IMR-90 (cell line): ENCODE measurements at regions not wholly inside any gene's neighbourhood (a gene's known extent, or its start where the extent isn't known, plus 50 kb on each side); places are given as distances from the start of the nearest gene placed in this dataset.

Source experiments
- ATAC-seq: fragments of 200-7000 bp; cut with Tn5 transposase; 2 replicates; pipeline ENCODE4 v1.9.1; 2020; ENCODE audit warnings: low read depth, mild to moderate bottlenecking, moderate library complexity
- BruUV-seq: library from RNA; stranded (reverse); fragments of 400-500 nt; replicated peaks from 2 replicates; lab custom pipeline; 2021; lab: Mats Ljungman, UMichigan
- CTCF ChIA-PET: fragments of 300-600 bp; formaldehyde crosslinking; extraction: SDS; loops from one replicate; lab custom pipeline; 2021; ENCODE audit warnings: antibody characterized with exemption; lab: Yijun Ruan, JAX
- POLR2A ChIA-PET: fragments of 300-600 bp; sonication (Branson Sonifier 250); formaldehyde crosslinking; loops from one replicate; lab custom pipeline; 2022; ENCODE audit warnings: antibody characterized with exemption; ENCODE audit not compliant: unreplicated experiment; lab: Charles Lee
- DNase-seq: peaks from one replicate; pipeline ENCODE4 v3.0.0; 2013
- H2AFZ ChIP-seq: replicated peaks from 2 replicates; pipeline ENCODE3; 2013; ENCODE audit warnings: low read length, mild to moderate bottlenecking; ENCODE audit not compliant: poor library complexity
- H2AK5ac ChIP-seq: 2 replicates; pipeline ENCODE4 v1.6.1; 2013; ENCODE audit warnings: low read depth, low read length, inconsistent platforms
- H2AK9ac ChIP-seq: replicated peaks from 2 replicates; pipeline ENCODE3; 2013; ENCODE audit warnings: mild to moderate bottlenecking, low read depth, low read length, moderate library complexity; ENCODE audit not compliant: poor library complexity
- H2BK120ac ChIP-seq: 2 replicates; pipeline ENCODE4 v1.6.1; 2013; ENCODE audit warnings: low read depth, low read length, inconsistent platforms
- H2BK15ac ChIP-seq: 3 replicates; pipeline ENCODE4 v1.6.1; 2013; ENCODE audit warnings: low read depth, low read length, inconsistent platforms
- H2BK20ac ChIP-seq: 2 replicates; pipeline ENCODE4 v1.6.1; 2013; ENCODE audit warnings: low read depth, mild to moderate bottlenecking, inconsistent platforms, low read length, moderate library complexity
- H2BK5ac ChIP-seq: 2 replicates; pipeline ENCODE4 v1.6.1; 2013; ENCODE audit warnings: mild to moderate bottlenecking, low read depth, low read length, inconsistent platforms; ENCODE audit not compliant: poor library complexity, severe bottlenecking
- H3K14ac ChIP-seq: replicated peaks from 2 replicates; pipeline ENCODE4 v1.6.1; 2013; ENCODE audit warnings: low read depth, low read length, inconsistent platforms
- H3K18ac ChIP-seq: 2 replicates; pipeline ENCODE4 v1.6.1; 2013; ENCODE audit warnings: low read depth, low read length, control low read depth
- H3K23ac ChIP-seq: 2 replicates; pipeline ENCODE4 v1.6.1; 2013; ENCODE audit warnings: low read depth, low read length, inconsistent platforms
- H3K27ac ChIP-seq: 2 replicates; pipeline ENCODE4 v1.5.1; 2013; ENCODE audit warnings: mild to moderate bottlenecking, control low read depth, low read length; ENCODE audit not compliant: insufficient read depth
- H3K27me3 ChIP-seq: 2 replicates; pipeline ENCODE4 v1.6.1; 2013; ENCODE audit warnings: low read length; ENCODE audit not compliant: control insufficient read depth, insufficient read depth
- H3K36me3 ChIP-seq: 2 replicates; pipeline ENCODE4 v1.6.1; 2013; ENCODE audit warnings: low read length, mixed read lengths; ENCODE audit not compliant: control insufficient read depth, insufficient read depth
- H3K4ac ChIP-seq: 2 replicates; pipeline ENCODE4 v1.6.1; 2013; ENCODE audit warnings: low read depth, low read length, inconsistent platforms
- H3K4me1 ChIP-seq: 2 replicates; pipeline ENCODE4 v1.6.1; 2013; ENCODE audit warnings: low read length, mixed read lengths; ENCODE audit not compliant: control insufficient read depth, insufficient read depth
- H3K4me2 ChIP-seq: 2 replicates; pipeline ENCODE4 v1.6.1; 2013; ENCODE audit warnings: low read depth, mild to moderate bottlenecking, control low read depth, low read length, moderate library complexity
- H3K4me3 ChIP-seq: 2 replicates; pipeline ENCODE4 v1.5.1; 2013; ENCODE audit warnings: low read depth, mild to moderate bottlenecking, control low read depth, low read length, moderate library complexity; ENCODE audit not compliant: insufficient read depth
- H3K56ac ChIP-seq: 2 replicates; pipeline ENCODE4 v1.6.1; 2013; ENCODE audit warnings: low read length, inconsistent platforms; ENCODE audit not compliant: insufficient read depth; ENCODE audit errors: extremely low read depth
- H3K79me1 ChIP-seq, 2 experiments: 2 replicates each; pipeline ENCODE4 v1.6.1; 2013; ENCODE audit warnings: low read length in 2 of 2, inconsistent platforms in 1 of 2, low read depth in 1 of 2
- H3K9ac ChIP-seq: 2 replicates; pipeline ENCODE4 v1.6.1; 2013; ENCODE audit warnings: low read depth, low read length, control low read depth
- H3K9me1 ChIP-seq: 2 replicates; pipeline ENCODE4 v1.6.1; 2013; ENCODE audit warnings: low read length, inconsistent platforms; ENCODE audit not compliant: insufficient read depth
- H3K9me3 ChIP-seq: 2 replicates; pipeline ENCODE4 v1.6.1; 2013; ENCODE audit warnings: low read length; ENCODE audit not compliant: control insufficient read depth, insufficient read depth
- H4K20me1 ChIP-seq: 2 replicates; pipeline ENCODE4 v1.6.1; 2013; ENCODE audit warnings: low read length, inconsistent platforms; ENCODE audit not compliant: insufficient read depth
- H4K5ac ChIP-seq: 2 replicates; pipeline ENCODE4 v1.6.1; 2013; ENCODE audit warnings: mild to moderate bottlenecking, low read depth, low read length, control low read depth
- H4K8ac ChIP-seq, 2 experiments: 2 replicates each; pipeline ENCODE4 v1.6.1; 2013; ENCODE audit warnings: low read depth in 2 of 2, low read length in 2 of 2, control low read depth in 1 of 2, inconsistent platforms in 1 of 2
- H4K91ac ChIP-seq: 2 replicates; pipeline ENCODE4 v1.6.1; 2013; ENCODE audit warnings: low read depth, low read length, inconsistent platforms; ENCODE audit not compliant: insufficient read depth
- BHLHE40 ChIP-seq: fragments of 150-350 bp; IDR thresholded peaks from 2 replicates; pipeline ENCODE4 v1.6.1; 2016; ENCODE audit warnings: mild to moderate bottlenecking, low read depth, low read length
- CEBPB ChIP-seq: IDR thresholded peaks from 2 replicates; pipeline ENCODE4 v1.6.1; 2012; ENCODE audit warnings: low read depth, low read length, improper control_type of control experiment
- CHD1 ChIP-seq: IDR thresholded peaks from 2 replicates; pipeline ENCODE4 v1.6.1; 2012; ENCODE audit warnings: low read depth, low read length, improper control_type of control experiment
- ELK1 ChIP-seq: fragments of 150-350 bp; IDR thresholded peaks from 2 replicates; pipeline ENCODE4 v1.6.1; 2016; ENCODE audit warnings: low read depth, mild to moderate bottlenecking, low read length, moderate library complexity, borderline replicate concordance
- FOS ChIP-seq: fragments of 150-350 bp; IDR thresholded peaks from 2 replicates; pipeline ENCODE4 v1.6.1; 2016; ENCODE audit warnings: low read depth, low read length
- MAZ ChIP-seq: IDR thresholded peaks from 2 replicates; pipeline ENCODE4 v1.6.1; 2012; ENCODE audit warnings: low read depth, mild to moderate bottlenecking, low read length, improper control_type of control experiment, moderate library complexity, borderline replicate concordance
- MXI1 ChIP-seq: IDR thresholded peaks from 2 replicates; pipeline ENCODE4 v1.6.1; 2012; ENCODE audit warnings: low read depth, mild to moderate bottlenecking, low read length, moderate library complexity, borderline replicate concordance
- NFE2L2 ChIP-seq: fragments of 150-350 bp; IDR thresholded peaks from 2 replicates; pipeline ENCODE4 v1.6.1; 2016; ENCODE audit warnings: low read depth, mild to moderate bottlenecking, low read length
- POLR2A ChIP-seq: IDR thresholded peaks from 2 replicates; pipeline ENCODE4 v1.6.1; 2012; ENCODE audit warnings: mild to moderate bottlenecking, low read depth, low read length
- RAD21 ChIP-seq: IDR thresholded peaks from 2 replicates; pipeline ENCODE4 v1.6.1; 2012; ENCODE audit warnings: low read length, improper control_type of control experiment
- RCOR1 ChIP-seq: IDR thresholded peaks from 2 replicates; pipeline ENCODE4 v1.6.1; 2012; ENCODE audit warnings: mild to moderate bottlenecking, low read length, improper control_type of control experiment; ENCODE audit not compliant: insufficient replicate concordance
- SMC3 ChIP-seq: fragments of 150-350 bp; IDR thresholded peaks from 2 replicates; pipeline ENCODE4 v1.6.1; 2016; ENCODE audit warnings: low read depth, mild to moderate bottlenecking, antibody characterized with exemption, low read length, moderate library complexity
- WGBS, 2 experiments: methylation state at CpG; one replicate each; pipeline versions ENCODE4 v1.1.5 to v1.1.7; 2013; ENCODE audit warnings: missing lambda C conversion rate in 2 of 2; ENCODE audit not compliant: insufficient read length in 1 of 2; ENCODE audit errors: extremely low coverage in 2 of 2; 5-methylcytosine and 5-hydroxymethylcytosine counted together
- dilution Hi-C: fragments of 300-500 bp; cut with HindIII; formaldehyde crosslinking; loops from one replicate; pipeline ENCODE4 v1.14.3; 2018; ENCODE audit warnings: low sequenced_read_pairs; ENCODE audit not compliant: unreplicated experiment
- in situ Hi-C: fragments of 300-500 bp; cut with MboI; formaldehyde crosslinking; loops from 3 replicates; pipeline ENCODE4 v1.14.3; 2019; ENCODE audit warnings: low sequenced_read_pairs, inconsistent platforms, mixed read lengths
- intact Hi-C: fragments of 100-400 bp; cut with micrococcal nuclease; formaldehyde crosslinking; loops from 2 replicates; pipeline ENCODE4 v1.10.0; 2022
- TF ChIP-seq, protein P1 (sequence below): conservative IDR thresholded peaks from 2 replicates; pipeline ENCODE4 v1.5.1; 2012; ENCODE audit warnings: mild to moderate bottlenecking, low read depth, low read length, improper control_type of control experiment

- intact Hi-C loops, result no loop called here
- Histone ChIP-seq H3K14ac (no peak overlapping the region), H3K79me1 (no peaks in the 10 kb centered on the region), H3K27me3 (peaks cover 5% of the 10 kb centered on the region; the same call in 1 of the 2 replicates), H3K23ac (no peak overlapping the region), H2AK9ac (no peak overlapping the region), H2BK20ac (no peak overlapping the region), H3K36me3 (no peaks in the 10 kb centered on the region), H3K27ac (no peak overlapping the region), H3K18ac (no peak overlapping the region), H2AFZ (no peak overlapping the region), H4K8ac (no peak overlapping the region), H2BK15ac (no peak overlapping the region), H3K9ac (no peak overlapping the region), H3K56ac (no peak overlapping the region), H2BK120ac (no peak overlapping the region), H2BK5ac (no peak overlapping the region), H2AK5ac (no peak overlapping the region), H3K9me1 (no peaks in the 10 kb centered on the region), H3K4ac (no peak overlapping the region), H4K91ac (no peak overlapping the region), H3K4me1 (no peaks in the 10 kb centered on the region), H3K9me3 (no peaks in the 10 kb centered on the region), H4K20me1 (peaks cover under 1% of the 10 kb centered on the region; the same call in 1 of the 2 replicates), H3K4me3 (no peak overlapping the region), H3K4me2 (no peak overlapping the region), H4K5ac (no peak overlapping the region)
- CTCF ChIA-PET, result interaction anchor here (0.6 kb wide), 1 partner anchor 91 kb away, joined by 3 read pairs; no protein-coding TSS in a partner anchor
- in situ Hi-C loops, result no loop called here
- ATAC-seq, result no peak
- no peak for DNase-seq
- WGBS, 2 experiments, result 72% methylated on average over 9 of the region's 20 CpGs; no CpG with 5 or more reads in 1 of the 2 experiments
- no peak for TF ChIP-seq MXI1
- no peak for TF ChIP-seq RCOR1
- no peak for TF ChIP-seq CEBPB
- TF ChIP-seq MAZ, result no peak
- no peak for TF ChIP-seq POLR2A
- TF ChIP-seq, protein P1, sequence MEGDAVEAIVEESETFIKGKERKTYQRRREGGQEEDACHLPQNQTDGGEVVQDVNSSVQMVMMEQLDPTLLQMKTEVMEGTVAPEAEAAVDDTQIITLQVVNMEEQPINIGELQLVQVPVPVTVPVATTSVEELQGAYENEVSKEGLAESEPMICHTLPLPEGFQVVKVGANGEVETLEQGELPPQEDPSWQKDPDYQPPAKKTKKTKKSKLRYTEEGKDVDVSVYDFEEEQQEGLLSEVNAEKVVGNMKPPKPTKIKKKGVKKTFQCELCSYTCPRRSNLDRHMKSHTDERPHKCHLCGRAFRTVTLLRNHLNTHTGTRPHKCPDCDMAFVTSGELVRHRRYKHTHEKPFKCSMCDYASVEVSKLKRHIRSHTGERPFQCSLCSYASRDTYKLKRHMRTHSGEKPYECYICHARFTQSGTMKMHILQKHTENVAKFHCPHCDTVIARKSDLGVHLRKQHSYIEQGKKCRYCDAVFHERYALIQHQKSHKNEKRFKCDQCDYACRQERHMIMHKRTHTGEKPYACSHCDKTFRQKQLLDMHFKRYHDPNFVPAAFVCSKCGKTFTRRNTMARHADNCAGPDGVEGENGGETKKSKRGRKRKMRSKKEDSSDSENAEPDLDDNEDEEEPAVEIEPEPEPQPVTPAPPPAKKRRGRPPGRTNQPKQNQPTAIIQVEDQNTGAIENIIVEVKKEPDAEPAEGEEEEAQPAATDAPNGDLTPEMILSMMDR, result no peak
- TF ChIP-seq RAD21, result no peak
- no peak for TF ChIP-seq CHD1
- TF ChIP-seq FOS, result no peak
- TF ChIP-seq NFE2L2, result no peak
- TF ChIP-seq BHLHE40, result no peak
- TF ChIP-seq ELK1, result no peak
- no peak for TF ChIP-seq SMC3
- no TSS peak for BruUV-seq
- POLR2A ChIA-PET, result interaction anchor here (0.6 kb wide), 1 partner anchor 8 kb away, joined by 7 read pairs; no protein-coding TSS in a partner anchor
- dilution Hi-C loops, result no loop called here
These were observed 199.7 kb downstream of the CTTN start for GRCh38 chr11:70597751-70598625.
